Hepatocyte (in vitro differentiated cells): ENCODE measurements at regions not wholly inside any gene's neighbourhood (a gene's known extent, or its start where the extent isn't known, plus 50 kb on each side); places are given as distances from the start of the nearest gene placed in this dataset.

ENCODE experiments used
- DNase-seq: peaks from one replicate; pipeline ENCODE4 v3.0.0-alpha.2; 2016; ENCODE audit warnings: low spot score
- H2AFZ ChIP-seq: fragments of 200-600 bp; sonication (generic); 2 replicates; pipeline ENCODE4 v1.6.0; 2016; ENCODE audit warnings: antibody characterized with exemption, mild to moderate bottlenecking
- H3K27ac ChIP-seq: fragments of 200-600 bp; sonication (generic); 2 replicates; pipeline ENCODE4 v1.5.1; 2016; ENCODE audit warnings: mild to moderate bottlenecking
- H3K27me3 ChIP-seq: fragments of 200-600 bp; sonication (generic); 2 replicates; pipeline ENCODE4 v1.6.1; 2016
- H3K36me3 ChIP-seq: fragments of 200-600 bp; sonication (generic); replicated peaks from 2 replicates; pipeline ENCODE4 v1.5.1; 2016; ENCODE audit warnings: low read depth; ENCODE audit not compliant: insufficient read depth
- H3K4me1 ChIP-seq: fragments of 200-600 bp; sonication (generic); 2 replicates; pipeline ENCODE4 v1.5.1; 2016; ENCODE audit warnings: mild to moderate bottlenecking, moderate library complexity; ENCODE audit not compliant: insufficient read depth
- H3K4me2 ChIP-seq: fragments of 200-600 bp; sonication (generic); 2 replicates; pipeline ENCODE4 v1.6.0; 2016
- H3K4me3 ChIP-seq: fragments of 200-600 bp; sonication (generic); 2 replicates; pipeline ENCODE4 v1.5.1; 2016; ENCODE audit warnings: mild to moderate bottlenecking
- H3K79me2 ChIP-seq: fragments of 200-600 bp; sonication (generic); 2 replicates; pipeline ENCODE4 v1.6.0; 2017; ENCODE audit warnings: mild to moderate bottlenecking
- H3K9me2 ChIP-seq: fragments of 200-600 bp; sonication (generic); replicated peaks from 2 replicates; pipeline ENCODE4 v1.6.0; 2017; ENCODE audit warnings: mild to moderate bottlenecking; ENCODE audit not compliant: insufficient read depth
- H3K9me3 ChIP-seq: fragments of 200-600 bp; sonication (generic); 2 replicates; pipeline ENCODE4 v1.5.1; 2016; ENCODE audit warnings: low read depth, mild to moderate bottlenecking
- H4K20me1 ChIP-seq: fragments of 200-600 bp; sonication (generic); 2 replicates; pipeline ENCODE4 v1.6.0; 2016; ENCODE audit warnings: mild to moderate bottlenecking; ENCODE audit not compliant: insufficient read depth, poor library complexity, severe bottlenecking
- EZH2 ChIP-seq: fragments of 200-600 bp; sonication (generic); IDR thresholded peaks from 2 replicates; pipeline ENCODE4 v1.6.1; 2016; ENCODE audit warnings: antibody characterized with exemption, mild to moderate bottlenecking, borderline replicate concordance
- EZH2phosphoT487 ChIP-seq: fragments of 200-600 bp; sonication (generic); IDR thresholded peaks from one replicate; pipeline ENCODE4 v1.6.1; 2018; ENCODE audit warnings: antibody characterized with exemption, mild to moderate bottlenecking, low read depth, moderate library complexity; ENCODE audit not compliant: unreplicated experiment, severe bottlenecking
- WGBS: methylation state at CpG from one replicate; pipeline ENCODE4 v1.1.6; 2016; ENCODE audit warnings: low lambda C conversion rate; ENCODE audit errors: missing lambda C conversion rate; 5-methylcytosine and 5-hydroxymethylcytosine counted together
- TF ChIP-seq, protein P1 (sequence below): fragments of 200-600 bp; sonication (generic); IDR thresholded peaks from 2 replicates; pipeline ENCODE4 v1.5.1; 2016; ENCODE audit warnings: antibody characterized with exemption, mild to moderate bottlenecking; ENCODE audit not compliant: poor library complexity

DNA sequence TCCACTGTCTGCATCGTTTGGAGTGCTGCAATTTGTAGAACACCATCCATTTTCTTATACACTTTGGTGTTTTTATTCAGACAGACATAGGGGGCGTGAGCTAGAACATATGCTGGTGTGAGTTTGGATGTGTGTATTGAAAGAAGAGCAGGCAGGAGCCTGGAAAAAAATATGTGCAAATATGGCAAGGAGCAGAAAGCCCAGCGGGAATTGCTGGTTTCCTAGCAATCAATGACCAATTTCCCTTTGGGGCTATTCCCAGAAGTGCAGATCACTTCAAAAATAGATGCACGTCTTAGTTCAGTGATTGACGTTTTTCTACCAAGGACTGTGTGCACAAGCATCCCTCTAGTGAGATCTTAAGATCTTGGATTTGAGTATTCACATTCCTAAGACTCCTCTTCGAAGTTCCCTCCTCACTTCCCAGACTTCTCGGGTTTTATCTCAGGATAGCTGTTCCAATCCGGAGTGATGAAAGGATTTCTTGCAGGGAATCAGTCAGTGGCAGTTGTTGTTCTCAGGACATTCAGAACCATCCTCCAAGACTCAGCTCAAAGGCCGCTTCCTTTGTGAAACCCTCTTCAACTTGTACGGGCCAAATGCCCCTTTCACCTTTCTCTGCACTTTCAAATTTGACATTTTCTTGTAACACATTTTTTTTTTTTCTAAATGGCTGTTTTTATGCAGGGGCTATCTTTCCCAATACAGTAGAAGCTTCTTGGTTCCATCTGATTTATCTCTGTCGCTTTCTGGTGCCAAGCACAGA lies 268.7 kb upstream of the ASIC2 start:
- TF ChIP-seq EZH2 = no peak
- no peak for TF ChIP-seq EZH2phosphoT487
- TF ChIP-seq, protein P1, sequence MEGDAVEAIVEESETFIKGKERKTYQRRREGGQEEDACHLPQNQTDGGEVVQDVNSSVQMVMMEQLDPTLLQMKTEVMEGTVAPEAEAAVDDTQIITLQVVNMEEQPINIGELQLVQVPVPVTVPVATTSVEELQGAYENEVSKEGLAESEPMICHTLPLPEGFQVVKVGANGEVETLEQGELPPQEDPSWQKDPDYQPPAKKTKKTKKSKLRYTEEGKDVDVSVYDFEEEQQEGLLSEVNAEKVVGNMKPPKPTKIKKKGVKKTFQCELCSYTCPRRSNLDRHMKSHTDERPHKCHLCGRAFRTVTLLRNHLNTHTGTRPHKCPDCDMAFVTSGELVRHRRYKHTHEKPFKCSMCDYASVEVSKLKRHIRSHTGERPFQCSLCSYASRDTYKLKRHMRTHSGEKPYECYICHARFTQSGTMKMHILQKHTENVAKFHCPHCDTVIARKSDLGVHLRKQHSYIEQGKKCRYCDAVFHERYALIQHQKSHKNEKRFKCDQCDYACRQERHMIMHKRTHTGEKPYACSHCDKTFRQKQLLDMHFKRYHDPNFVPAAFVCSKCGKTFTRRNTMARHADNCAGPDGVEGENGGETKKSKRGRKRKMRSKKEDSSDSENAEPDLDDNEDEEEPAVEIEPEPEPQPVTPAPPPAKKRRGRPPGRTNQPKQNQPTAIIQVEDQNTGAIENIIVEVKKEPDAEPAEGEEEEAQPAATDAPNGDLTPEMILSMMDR = no peak

DNA sequence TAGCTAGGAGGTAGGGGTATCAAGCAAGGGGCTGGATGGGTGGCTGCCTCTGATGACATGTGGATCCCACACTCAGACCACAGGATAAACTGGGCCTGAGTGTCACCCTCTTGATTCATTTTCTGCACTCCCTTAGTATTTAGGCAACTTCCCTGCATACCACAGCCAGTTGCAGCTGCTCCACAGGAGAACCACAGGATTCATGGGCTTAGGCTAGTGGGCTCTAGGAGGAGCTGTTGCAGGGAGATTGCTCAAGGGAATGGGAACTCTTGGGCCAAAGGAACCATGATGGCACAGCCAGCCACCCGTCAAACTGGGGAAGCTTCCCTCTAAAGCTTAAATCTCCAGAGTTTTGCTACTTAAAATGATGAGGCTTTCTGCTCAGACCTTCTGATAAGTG lies 269.7 kb upstream of the ASIC2 start:
- DNase-seq = no peak
- no peaks in the 10 kb centered on the region for H3K4me1 ChIP-seq
- H3K36me3 ChIP-seq = no peaks in the 10 kb centered on the region
- H3K27me3 ChIP-seq = no peaks in the 10 kb centered on the region
- no peaks in the 10 kb centered on the region for H3K9me3 ChIP-seq
- TF ChIP-seq, protein P1 = no peak
- no peak for TF ChIP-seq EZH2phosphoT487
- TF ChIP-seq EZH2 = no peak
- no peak overlapping the region for H3K4me2 ChIP-seq
- no peaks in the 10 kb centered on the region for H3K79me2 ChIP-seq
- no peak overlapping the region for H3K27ac ChIP-seq
- no peak overlapping the region for H3K4me3 ChIP-seq
- H2AFZ ChIP-seq = no peak overlapping the region
- no peaks in the 10 kb centered on the region for H4K20me1 ChIP-seq
- no peaks in the 10 kb centered on the region for H3K9me2 ChIP-seq
- 55% methylated on average over 1 of the region's 1 CpG for WGBS

More for the DNA sequence above, 268.7 kb upstream of the ASIC2 start:
- no peak overlapping the region for H3K4me2 ChIP-seq
- H3K79me2 ChIP-seq = no peaks in the 10 kb centered on the region
- no peak overlapping the region for H3K27ac ChIP-seq
- WGBS = 68% methylated on average over 11 of the region's 11 CpGs
- no peaks in the 10 kb centered on the region for H4K20me1 ChIP-seq
- H3K4me1 ChIP-seq = no peaks in the 10 kb centered on the region
- no peak for DNase-seq
- no peaks in the 10 kb centered on the region for H3K9me2 ChIP-seq
- no peaks in the 10 kb centered on the region for H3K36me3 ChIP-seq
- no peak overlapping the region for H3K4me3 ChIP-seq
- no peak overlapping the region for H2AFZ ChIP-seq
- no peaks in the 10 kb centered on the region for H3K27me3 ChIP-seq
- H3K9me3 ChIP-seq = no peaks in the 10 kb centered on the region

DNA sequence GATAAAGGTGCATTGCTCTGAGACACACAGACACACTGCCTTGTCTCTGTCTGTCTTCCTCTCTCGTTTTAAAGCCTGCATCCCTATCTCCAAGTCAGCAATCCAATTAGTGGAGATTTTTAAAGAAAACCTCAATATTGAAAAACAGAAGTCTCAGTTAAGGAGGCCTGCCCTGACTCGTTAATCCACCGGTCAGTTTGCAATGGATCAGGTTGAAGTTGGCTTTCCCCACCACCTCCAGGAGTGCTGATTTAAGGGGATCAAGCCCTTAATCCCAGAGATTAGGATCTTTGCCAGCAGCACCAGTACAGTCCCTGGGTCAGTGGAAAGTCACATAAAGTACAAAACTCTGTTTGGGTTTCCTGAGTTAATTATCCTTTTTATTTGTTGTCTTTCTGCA lies 271.1 kb upstream of the ASIC2 start:
- 67% methylated on average over 3 of the region's 3 CpGs for WGBS
- H3K4me3 ChIP-seq = no peak overlapping the region
- no peak overlapping the region for H3K27ac ChIP-seq

More for the DNA sequence above, 271.1 kb upstream of the ASIC2 start:
- no peaks in the 10 kb centered on the region for H3K79me2 ChIP-seq
- H3K9me2 ChIP-seq = no peaks in the 10 kb centered on the region
- H3K9me3 ChIP-seq = no peaks in the 10 kb centered on the region
- no peaks in the 10 kb centered on the region for H3K4me1 ChIP-seq
- H3K36me3 ChIP-seq = no peaks in the 10 kb centered on the region
- H2AFZ ChIP-seq = no peak overlapping the region
- DNase-seq = no peak
- no peak overlapping the region for H3K4me2 ChIP-seq
- no peak for TF ChIP-seq EZH2phosphoT487
- no peak for TF ChIP-seq EZH2
- TF ChIP-seq, protein P1 = no peak
- H3K27me3 ChIP-seq = no peaks in the 10 kb centered on the region
- no peaks in the 10 kb centered on the region for H4K20me1 ChIP-seq
